WTC11 (cell line): ENCODE measurements at regions not wholly inside any gene's neighbourhood (a gene's known extent, or its start where the extent isn't known, plus 50 kb on each side); places are given as distances from the start of the nearest gene placed in this dataset.

Experiments used
- ATAC-seq: fragments of 200-7000 bp; cut with Tn5 transposase; 2 replicates; pipeline ENCODE4 v1.10.0; 2021; ENCODE audit warnings: mild to moderate bottlenecking, moderate library complexity
- CTCF ChIA-PET: fragments of 300-600 bp; sonication (Branson Sonifier 250); formaldehyde crosslinking; loops from one replicate; lab custom pipeline; 2021; ENCODE audit warnings: antibody characterized with exemption; lab: Charles Lee
- POLR2A ChIA-PET: fragments of 350-600 bp; sonication (Branson Sonifier 250); formaldehyde crosslinking; loops from one replicate; lab custom pipeline; 2021; ENCODE audit warnings: antibody characterized with exemption; lab: Charles Lee
- DNase-seq: peaks from one replicate; pipeline ENCODE4 v3.0.0; 2021; ENCODE audit warnings: low spot score
- H3K27ac Mint-ChIP-seq: 2 replicates; pipeline ENCODE4 v1.8.0; 2021; ENCODE audit warnings: mixed read lengths
- H3K27me3 Mint-ChIP-seq: 2 replicates; pipeline ENCODE4 v1.8.0; 2021; ENCODE audit warnings: low read depth, mild to moderate bottlenecking, moderate library complexity, mixed read lengths
- H3K36me3 Mint-ChIP-seq: 2 replicates; pipeline ENCODE4 v1.8.0; 2021; ENCODE audit warnings: mixed read lengths
- H3K4me1 Mint-ChIP-seq: 2 replicates; pipeline ENCODE4 v1.8.0; 2022; ENCODE audit warnings: mixed read lengths
- H3K4me3 Mint-ChIP-seq: 2 replicates; pipeline ENCODE4 v1.8.0; 2021; ENCODE audit warnings: mild to moderate bottlenecking, moderate library complexity, mixed read lengths
- H3K9me3 Mint-ChIP-seq: 2 replicates; pipeline ENCODE4 v1.8.0; 2021; ENCODE audit warnings: mixed read lengths
- ARID4B ChIP-seq: sonication (generic); formaldehyde crosslinking; IDR thresholded peaks from 2 replicates; pipeline ENCODE4 v1.8.0; 2023; ENCODE audit warnings: missing genetic modification reagents, mild to moderate bottlenecking, borderline replicate concordance
- ATF6 ChIP-seq: sonication (generic); formaldehyde crosslinking; IDR thresholded peaks from 2 replicates; pipeline ENCODE4 v1.8.1; 2023; ENCODE audit warnings: mild to moderate bottlenecking, missing genetic modification reagents
- CBFB ChIP-seq: sonication (generic); formaldehyde crosslinking; IDR thresholded peaks from 2 replicates; pipeline ENCODE4 v1.8.1; 2022; ENCODE audit warnings: mild to moderate bottlenecking, low read depth, missing genetic modification reagents
- ESRRA ChIP-seq: sonication (generic); formaldehyde crosslinking; IDR thresholded peaks from 2 replicates; pipeline ENCODE4 v1.8.1; 2022; ENCODE audit warnings: mild to moderate bottlenecking, missing genetic modification reagents, borderline replicate concordance
- FOXJ3 ChIP-seq: sonication (generic); formaldehyde crosslinking; IDR thresholded peaks from 2 replicates; pipeline ENCODE4 v1.9.0; 2021; ENCODE audit warnings: missing genetic modification reagents, mild to moderate bottlenecking, borderline replicate concordance
- FOXK1 ChIP-seq: sonication (generic); formaldehyde crosslinking; IDR thresholded peaks from 2 replicates; pipeline ENCODE4 v1.8.0; 2022; ENCODE audit warnings: mild to moderate bottlenecking, moderate library complexity, missing genetic modification reagents
- IRF1 ChIP-seq: sonication (generic); formaldehyde crosslinking; IDR thresholded peaks from 2 replicates; pipeline ENCODE4 v1.8.0; 2023; ENCODE audit warnings: missing genetic modification reagents
- JAZF1 ChIP-seq: fragments of 250-450 bp; sonication (Bioruptor Pico); IDR thresholded peaks from 2 replicates; pipeline ENCODE4 v1.9.0; 2021; ENCODE audit warnings: moderate library complexity, mild to moderate bottlenecking, inconsistent platforms
- PRDM15 ChIP-seq: sonication (generic); formaldehyde crosslinking; IDR thresholded peaks from 2 replicates; pipeline ENCODE4 v1.8.0; 2022; ENCODE audit warnings: missing genetic modification reagents
- PREB ChIP-seq: sonication (generic); formaldehyde crosslinking; IDR thresholded peaks from 2 replicates; pipeline ENCODE4 v1.8.1; 2022; ENCODE audit warnings: mild to moderate bottlenecking, missing genetic modification reagents, moderate library complexity, borderline replicate concordance
- RORB ChIP-seq: fragments of 250-450 bp; sonication (Bioruptor Pico); IDR thresholded peaks from 2 replicates; pipeline ENCODE4 v1.9.0; 2021; ENCODE audit warnings: mild to moderate bottlenecking
- TCF7 ChIP-seq: sonication (generic); formaldehyde crosslinking; IDR thresholded peaks from 2 replicates; pipeline ENCODE4 v1.8.0; 2022; ENCODE audit warnings: mild to moderate bottlenecking, low read depth, missing genetic modification reagents, moderate library complexity
- ZBTB21 ChIP-seq: sonication (generic); formaldehyde crosslinking; IDR thresholded peaks from 2 replicates; pipeline ENCODE4 v1.8.1; 2023; ENCODE audit warnings: mild to moderate bottlenecking, missing genetic modification reagents, borderline replicate concordance
- ZNF121 ChIP-seq: sonication (generic); formaldehyde crosslinking; IDR thresholded peaks from 2 replicates; pipeline ENCODE4 v1.8.0; 2023; ENCODE audit warnings: missing genetic modification reagents
- ZNF232 ChIP-seq: sonication (generic); formaldehyde crosslinking; IDR thresholded peaks from 2 replicates; pipeline ENCODE4 v1.8.0; 2022; ENCODE audit warnings: mild to moderate bottlenecking, missing genetic modification reagents
- ZNF263 ChIP-seq: sonication (generic); formaldehyde crosslinking; IDR thresholded peaks from 2 replicates; pipeline ENCODE4 v1.8.1; 2022; ENCODE audit warnings: low read depth, mild to moderate bottlenecking, moderate library complexity, missing genetic modification reagents
- ZNF281 ChIP-seq: sonication (generic); formaldehyde crosslinking; IDR thresholded peaks from 2 replicates; pipeline ENCODE4 v1.8.0; 2023; ENCODE audit warnings: mild to moderate bottlenecking, missing genetic modification reagents

GRCh38 chr3:166123576-166123975, 286.4 kb upstream of the BCHE start:
- Mint-ChIP-seq H3K36me3 (0 out of 2 replicates have a peak, but pooled peaks cover 6% of the 10 kb centered on the region), H3K4me1 (0 out of 2 replicates have a peak, but pooled peaks cover 3% of the 10 kb centered on the region), H3K27ac (no peak overlapping the region), H3K9me3 (peaks cover 14% of the 10 kb centered on the region), H3K4me3 (no peak overlapping the region), H3K27me3 (no peaks in the 10 kb centered on the region)
- ChIA-PET CTCF (no interaction called here), POLR2A (no interaction called here)
- ATAC-seq, result no peak
- TF ChIP-seq ESRRA (CRISPR knock-in tag) (no peak), RORB (CRISPR knock-in tag) (no peak), PREB (CRISPR knock-in tag) (no peak), IRF1 (CRISPR knock-in tag) (no peak), ZBTB21 (CRISPR knock-in tag) (no peak)
- DNase-seq, result no peak

GRCh38 chr3:166123088-166123487, 285.9 kb upstream of the BCHE start:
- ChIA-PET CTCF (no interaction called here), POLR2A (no interaction called here)
- no peak for DNase-seq
- H3K4me3 Mint-ChIP-seq, result no peak overlapping the region
- H3K36me3 Mint-ChIP-seq, result peaks cover 10% of the 10 kb centered on the region
- no peak overlapping the region for H3K27ac Mint-ChIP-seq
- TF ChIP-seq TCF7 (CRISPR knock-in tag), result no peak
- TF ChIP-seq, all 79 proteins: peak for 0
- H3K27me3 Mint-ChIP-seq, result no peaks in the 10 kb centered on the region
- H3K4me1 Mint-ChIP-seq, result 0 out of 2 replicates have a peak, but pooled peaks cover 3% of the 10 kb centered on the region
- no peak for ATAC-seq
- H3K9me3 Mint-ChIP-seq, result peaks cover 19% of the 10 kb centered on the region

- CTCF ChIA-PET, result no interaction called here
- no peak overlapping the region for H3K27ac Mint-ChIP-seq
- no peaks in the 10 kb centered on the region for H3K27me3 Mint-ChIP-seq
- DNase-seq (no peak), ATAC-seq (no peak)
- H3K9me3 Mint-ChIP-seq, result peaks cover 24% of the 10 kb centered on the region
- no peak overlapping the region for H3K4me3 Mint-ChIP-seq
- POLR2A ChIA-PET, result no interaction called here
- H3K36me3 Mint-ChIP-seq, result peaks cover 13% of the 10 kb centered on the region
- no peaks in the 10 kb centered on the region for H3K4me1 Mint-ChIP-seq
- TF ChIP-seq ZNF121 (CRISPR knock-in tag) (no peak), ATF6 (CRISPR knock-in tag) (no peak), FOXJ3 (CRISPR knock-in tag) (no peak), ARID4B (CRISPR knock-in tag) (no peak), ZNF281 (CRISPR knock-in tag) (no peak), FOXK1 (no peak), ZNF263 (CRISPR knock-in tag) (no peak), PRDM15 (CRISPR knock-in tag) (no peak), ZNF232 (CRISPR knock-in tag) (no peak), CBFB (CRISPR knock-in tag) (no peak), JAZF1 (CRISPR knock-in tag) (no peak)
Observed at GRCh38 chr3:166118049-166118448, 280.8 kb upstream of the BCHE start.
